Stomach (tissue), 4 donors: ENCODE measurements at regions not wholly inside any gene's neighbourhood (a gene's known extent, or its start where the extent isn't known, plus 50 kb on each side); places are given as distances from the start of the nearest gene placed in this dataset.

ENCODE experiments used
- EP300 ChIP-seq: sonication (generic); formaldehyde crosslinking; IDR thresholded peaks from one replicate; pipeline ENCODE4 v1.6.1; 2017; ENCODE audit warnings: antibody characterized with exemption
- POLR2AphosphoS5 ChIP-seq, 3 donors: sonication (generic); formaldehyde crosslinking; IDR thresholded peaks; one replicate each; pipeline ENCODE4 v1.6.1; 2016; ENCODE audit warnings: antibody characterized with exemption in 3 of 3
- TF ChIP-seq, protein P1 (sequence below), 7 experiments: fragments of 450-650 bp in 4 of 7; fragments of 200-600 bp in 3 of 7; sonication (generic) in 3 of 7; IDR thresholded peaks; one replicate each; pipeline ENCODE4 v1.5.1; 2016 to 2019; ENCODE audit warnings: antibody characterized with exemption in 7 of 7, control low read depth in 2 of 7, mild to moderate bottlenecking in 1 of 7

GRCh38 chr5:8386719-8387288 lies 517.9 kb downstream of the MTRR start:
- TF ChIP-seq, protein P1, sequence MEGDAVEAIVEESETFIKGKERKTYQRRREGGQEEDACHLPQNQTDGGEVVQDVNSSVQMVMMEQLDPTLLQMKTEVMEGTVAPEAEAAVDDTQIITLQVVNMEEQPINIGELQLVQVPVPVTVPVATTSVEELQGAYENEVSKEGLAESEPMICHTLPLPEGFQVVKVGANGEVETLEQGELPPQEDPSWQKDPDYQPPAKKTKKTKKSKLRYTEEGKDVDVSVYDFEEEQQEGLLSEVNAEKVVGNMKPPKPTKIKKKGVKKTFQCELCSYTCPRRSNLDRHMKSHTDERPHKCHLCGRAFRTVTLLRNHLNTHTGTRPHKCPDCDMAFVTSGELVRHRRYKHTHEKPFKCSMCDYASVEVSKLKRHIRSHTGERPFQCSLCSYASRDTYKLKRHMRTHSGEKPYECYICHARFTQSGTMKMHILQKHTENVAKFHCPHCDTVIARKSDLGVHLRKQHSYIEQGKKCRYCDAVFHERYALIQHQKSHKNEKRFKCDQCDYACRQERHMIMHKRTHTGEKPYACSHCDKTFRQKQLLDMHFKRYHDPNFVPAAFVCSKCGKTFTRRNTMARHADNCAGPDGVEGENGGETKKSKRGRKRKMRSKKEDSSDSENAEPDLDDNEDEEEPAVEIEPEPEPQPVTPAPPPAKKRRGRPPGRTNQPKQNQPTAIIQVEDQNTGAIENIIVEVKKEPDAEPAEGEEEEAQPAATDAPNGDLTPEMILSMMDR (IDR thresholded peaks at IDR 0.05), result no peak
- TF ChIP-seq EP300, result no peak
- no peak for TF ChIP-seq POLR2AphosphoS5 (IDR thresholded peaks at IDR 0.05)
